Transverse colon (tissue), 4 donors: ENCODE measurements at regions not wholly inside any gene's neighbourhood (a gene's known extent, or its start where the extent isn't known, plus 50 kb on each side); places are given as distances from the start of the nearest gene placed in this dataset.

Experiments
- CTCF ChIP-seq, 5 experiments: fragments of 200-600 bp in 3 of 5; fragments of 450-650 bp in 2 of 5; sonication (generic) in 3 of 5; IDR thresholded peaks; 1 replicate in 2 of 5; 2 replicates in 3 of 5; pipeline ENCODE4 v1.5.1; 2016 to 2017; ENCODE audit warnings: antibody characterized with exemption in 5 of 5, inconsistent platforms in 3 of 5, mild to moderate bottlenecking in 2 of 5, moderate library complexity in 1 of 5
- EP300 ChIP-seq: sonication (generic); formaldehyde crosslinking; IDR thresholded peaks from one replicate; pipeline ENCODE4 v1.6.1; 2017; ENCODE audit warnings: antibody characterized with exemption, low read depth
- POLR2A ChIP-seq: fragments of 450-650 bp; IDR thresholded peaks from one replicate; pipeline ENCODE4 v1.6.1; 2016; ENCODE audit warnings: antibody characterized with exemption, mild to moderate bottlenecking, moderate library complexity
- POLR2AphosphoS5 ChIP-seq, 3 donors: sonication (generic); formaldehyde crosslinking; IDR thresholded peaks; one replicate each; pipeline ENCODE4 v1.6.1; 2016; ENCODE audit warnings: antibody characterized with exemption in 3 of 3

GRCh38 chr12:97335115-97335514 is 127.5 kb upstream of the RMST start:
- TF ChIP-seq POLR2A (no peak), CTCF (IDR thresholded peaks at IDR 0.05) (no peak), POLR2AphosphoS5 (IDR thresholded peaks at IDR 0.05) (no peak), EP300 (no peak)
